ENCODE measurements at regions not wholly inside any gene's neighbourhood (a gene's known extent, or its start where the extent isn't known, plus 50 kb on each side); places are given as distances from the start of the nearest gene placed in this dataset.

DNA sequence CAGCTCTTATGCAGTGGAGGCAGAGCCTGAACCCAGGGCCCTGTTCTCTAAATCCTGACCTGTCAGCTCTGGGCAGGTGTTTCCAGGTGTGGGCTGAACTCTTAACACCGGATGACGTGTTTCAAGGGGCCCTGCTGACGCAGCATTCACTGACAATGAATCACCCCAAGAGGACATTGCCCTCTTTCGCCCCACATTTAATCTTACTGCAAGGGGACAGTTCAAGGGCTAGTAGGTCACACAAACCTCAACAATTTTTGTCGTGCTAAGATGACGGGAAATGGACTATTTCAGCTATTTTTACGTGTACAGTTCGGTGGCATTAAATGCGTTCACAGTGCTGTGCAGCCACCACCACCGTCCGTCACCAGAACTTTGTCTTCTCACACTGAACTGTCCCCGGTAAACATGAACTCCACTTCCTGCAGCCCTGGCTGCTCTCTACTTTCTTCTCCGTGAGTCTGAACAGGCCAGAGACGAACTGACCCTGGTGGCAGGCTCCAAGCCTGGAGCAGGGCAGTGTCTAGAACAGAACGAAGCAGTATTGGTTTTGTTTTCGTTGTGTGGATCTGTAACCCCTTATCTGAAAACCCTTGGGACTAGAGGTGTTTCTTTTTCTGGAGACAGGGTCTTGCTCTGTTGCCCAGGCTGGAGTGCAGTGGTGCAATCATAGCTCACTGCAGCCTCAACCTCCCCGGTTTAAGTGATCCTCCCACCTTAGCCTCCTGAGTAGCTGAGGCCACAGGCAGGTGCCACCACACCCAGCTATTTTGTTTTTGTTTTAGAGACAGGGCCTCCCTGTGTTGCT, 88.4 kb upstream of the CIBAR2 start (continued):
- TF ChIP-seq ZNF691 (CRISPR knock-in tag; IDR thresholded peaks at IDR 0.05; ENCODE audit: borderline replicate concordance, low read depth) (0 out of 2 replicates have a peak, but pooled peaks have one; percentile 62), TBP (CRISPR knock-in tag; IDR thresholded peaks at IDR 0.05) (0 out of 2 replicates have a peak, but pooled peaks have one; percentile 54), HDAC2 (CRISPR knock-in tag; IDR thresholded peaks at IDR 0.05) (peak; percentile 54), MED13 (CRISPR knock-in tag; IDR thresholded peaks at IDR 0.05) (no peak), MLX (CRISPR knock-in tag; IDR thresholded peaks at IDR 0.05) (0 out of 2 replicates have a peak, but pooled peaks have one; percentile 18), ARNTL (CRISPR knock-in tag; IDR thresholded peaks at IDR 0.05) (peak; percentile 45; the same call in 1 of the 2 replicates), IRX3 (CRISPR knock-in tag; IDR thresholded peaks at IDR 0.05; ENCODE audit: borderline replicate concordance, low read depth) (no peak), ZNF264 (CRISPR knock-in tag; IDR thresholded peaks at IDR 0.05) (peak; percentile 43; the same call in 1 of the 2 replicates), MED1 (CRISPR knock-in tag; IDR thresholded peaks at IDR 0.05) (peak; percentile 52; the same call in 1 of the 2 replicates), ZC3H4 (CRISPR knock-in tag; IDR thresholded peaks at IDR 0.05; ENCODE audit: borderline replicate concordance) (no peak), ARID5B (CRISPR knock-in tag; IDR thresholded peaks at IDR 0.05) (peak; percentile 53; the same call in 1 of the 2 replicates)
- TF ChIP-seq, protein P1, sequence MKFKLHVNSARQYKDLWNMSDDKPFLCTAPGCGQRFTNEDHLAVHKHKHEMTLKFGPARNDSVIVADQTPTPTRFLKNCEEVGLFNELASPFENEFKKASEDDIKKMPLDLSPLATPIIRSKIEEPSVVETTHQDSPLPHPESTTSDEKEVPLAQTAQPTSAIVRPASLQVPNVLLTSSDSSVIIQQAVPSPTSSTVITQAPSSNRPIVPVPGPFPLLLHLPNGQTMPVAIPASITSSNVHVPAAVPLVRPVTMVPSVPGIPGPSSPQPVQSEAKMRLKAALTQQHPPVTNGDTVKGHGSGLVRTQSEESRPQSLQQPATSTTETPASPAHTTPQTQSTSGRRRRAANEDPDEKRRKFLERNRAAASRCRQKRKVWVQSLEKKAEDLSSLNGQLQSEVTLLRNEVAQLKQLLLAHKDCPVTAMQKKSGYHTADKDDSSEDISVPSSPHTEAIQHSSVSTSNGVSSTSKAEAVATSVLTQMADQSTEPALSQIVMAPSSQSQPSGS (CRISPR knock-in tag; IDR thresholded peaks at IDR 0.05), result peak; percentile 42; the same call in 1 of the 2 replicates
- TF ChIP-seq, protein P2, sequence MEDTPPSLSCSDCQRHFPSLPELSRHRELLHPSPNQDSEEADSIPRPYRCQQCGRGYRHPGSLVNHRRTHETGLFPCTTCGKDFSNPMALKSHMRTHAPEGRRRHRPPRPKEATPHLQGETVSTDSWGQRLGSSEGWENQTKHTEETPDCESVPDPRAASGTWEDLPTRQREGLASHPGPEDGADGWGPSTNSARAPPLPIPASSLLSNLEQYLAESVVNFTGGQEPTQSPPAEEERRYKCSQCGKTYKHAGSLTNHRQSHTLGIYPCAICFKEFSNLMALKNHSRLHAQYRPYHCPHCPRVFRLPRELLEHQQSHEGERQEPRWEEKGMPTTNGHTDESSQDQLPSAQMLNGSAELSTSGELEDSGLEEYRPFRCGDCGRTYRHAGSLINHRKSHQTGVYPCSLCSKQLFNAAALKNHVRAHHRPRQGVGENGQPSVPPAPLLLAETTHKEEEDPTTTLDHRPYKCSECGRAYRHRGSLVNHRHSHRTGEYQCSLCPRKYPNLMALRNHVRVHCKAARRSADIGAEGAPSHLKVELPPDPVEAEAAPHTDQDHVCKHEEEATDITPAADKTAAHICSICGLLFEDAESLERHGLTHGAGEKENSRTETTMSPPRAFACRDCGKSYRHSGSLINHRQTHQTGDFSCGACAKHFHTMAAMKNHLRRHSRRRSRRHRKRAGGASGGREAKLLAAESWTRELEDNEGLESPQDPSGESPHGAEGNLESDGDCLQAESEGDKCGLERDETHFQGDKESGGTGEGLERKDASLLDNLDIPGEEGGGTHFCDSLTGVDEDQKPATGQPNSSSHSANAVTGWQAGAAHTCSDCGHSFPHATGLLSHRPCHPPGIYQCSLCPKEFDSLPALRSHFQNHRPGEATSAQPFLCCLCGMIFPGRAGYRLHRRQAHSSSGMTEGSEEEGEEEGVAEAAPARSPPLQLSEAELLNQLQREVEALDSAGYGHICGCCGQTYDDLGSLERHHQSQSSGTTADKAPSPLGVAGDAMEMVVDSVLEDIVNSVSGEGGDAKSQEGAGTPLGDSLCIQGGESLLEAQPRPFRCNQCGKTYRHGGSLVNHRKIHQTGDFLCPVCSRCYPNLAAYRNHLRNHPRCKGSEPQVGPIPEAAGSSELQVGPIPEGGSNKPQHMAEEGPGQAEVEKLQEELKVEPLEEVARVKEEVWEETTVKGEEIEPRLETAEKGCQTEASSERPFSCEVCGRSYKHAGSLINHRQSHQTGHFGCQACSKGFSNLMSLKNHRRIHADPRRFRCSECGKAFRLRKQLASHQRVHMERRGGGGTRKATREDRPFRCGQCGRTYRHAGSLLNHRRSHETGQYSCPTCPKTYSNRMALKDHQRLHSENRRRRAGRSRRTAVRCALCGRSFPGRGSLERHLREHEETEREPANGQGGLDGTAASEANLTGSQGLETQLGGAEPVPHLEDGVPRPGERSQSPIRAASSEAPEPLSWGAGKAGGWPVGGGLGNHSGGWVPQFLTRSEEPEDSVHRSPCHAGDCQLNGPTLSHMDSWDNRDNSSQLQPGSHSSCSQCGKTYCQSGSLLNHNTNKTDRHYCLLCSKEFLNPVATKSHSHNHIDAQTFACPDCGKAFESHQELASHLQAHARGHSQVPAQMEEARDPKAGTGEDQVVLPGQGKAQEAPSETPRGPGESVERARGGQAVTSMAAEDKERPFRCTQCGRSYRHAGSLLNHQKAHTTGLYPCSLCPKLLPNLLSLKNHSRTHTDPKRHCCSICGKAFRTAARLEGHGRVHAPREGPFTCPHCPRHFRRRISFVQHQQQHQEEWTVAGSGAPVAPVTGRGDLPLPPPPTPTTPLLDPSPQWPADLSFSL (CRISPR knock-in tag; IDR thresholded peaks at IDR 0.05), result peak; percentile 27; the same call in 1 of the 2 replicates
